ENCODE measurements at regions not wholly inside any gene's neighbourhood (a gene's known extent, or its start where the extent isn't known, plus 50 kb on each side); places are given as distances from the start of the nearest gene placed in this dataset.

GRCh38 chr16:11429823-11430222, 84.6 kb downstream of the RMI2 start:
- no peaks in the 10 kb centered on the region for H3K9me3 ChIP-seq
- TF ChIP-seq POLR2A (IDR thresholded peaks at IDR 0.05) (no peak), POLR2AphosphoS5 (IDR thresholded peaks at IDR 0.05) (no peak), EP300 (IDR thresholded peaks at IDR 0.05) (no peak), CTCF (IDR thresholded peaks at IDR 0.05) (no peak)
- H3K4me1 ChIP-seq = no peaks in the 10 kb centered on the region
- 76% methylated on average over 6 of the region's 6 CpGs for WGBS
- H3K27ac ChIP-seq = no peak overlapping the region
- no peaks in the 10 kb centered on the region for H3K36me3 ChIP-seq
- H3K4me3 ChIP-seq = no peak overlapping the region
- H3K27me3 ChIP-seq = no peaks in the 10 kb centered on the region
- DNase-seq (ENCODE audit: low spot score in 2 of 2) = no peak

GRCh38 chr16:11430601-11431317, 85.5 kb downstream of the RMI2 start:
- Histone ChIP-seq H3K36me3 (no peaks in the 10 kb centered on the region), H3K9me3 (no peaks in the 10 kb centered on the region), H3K27me3 (no peaks in the 10 kb centered on the region), H3K4me1 (no peaks in the 10 kb centered on the region), H3K27ac (no peak overlapping the region), H3K4me3 (no peak overlapping the region)
- DNase-seq (ENCODE audit: low spot score in 2 of 2) = no peak
- 81% methylated on average over 11 of the region's 11 CpGs for WGBS
- TF ChIP-seq POLR2AphosphoS5 (IDR thresholded peaks at IDR 0.05) (no peak), POLR2A (IDR thresholded peaks at IDR 0.05) (no peak)

DNA sequence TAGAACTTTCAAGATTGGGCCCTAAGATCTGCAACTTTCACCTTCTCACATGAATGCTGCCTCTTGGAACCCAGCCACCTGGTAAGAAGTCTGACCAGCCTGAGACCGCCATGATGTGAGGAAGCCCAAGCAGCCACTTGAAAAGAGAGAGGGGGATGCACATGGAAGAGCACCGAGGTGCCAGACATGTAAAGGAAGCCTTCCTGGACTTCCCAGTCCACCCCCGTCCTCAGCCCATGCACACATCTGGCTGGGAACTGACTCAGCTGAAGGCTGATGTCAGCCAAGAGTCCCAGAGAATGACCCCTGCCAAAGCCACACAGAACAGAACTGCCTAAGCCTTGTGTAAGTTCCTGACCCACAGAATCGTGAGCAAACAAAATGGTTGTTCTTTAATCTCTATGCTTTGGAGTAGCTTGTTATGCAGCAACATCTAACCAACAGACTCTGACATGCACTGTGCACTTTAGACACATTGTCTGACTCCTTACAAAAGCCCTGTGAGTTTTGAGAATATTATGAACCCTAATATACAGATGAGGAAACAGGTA, 86.7 kb downstream of the RMI2 start:
- no peak overlapping the region for H3K27ac ChIP-seq
- TF ChIP-seq CTCF (IDR thresholded peaks at IDR 0.05) (no peak), POLR2A (IDR thresholded peaks at IDR 0.05) (no peak), POLR2AphosphoS5 (IDR thresholded peaks at IDR 0.05) (no peak), EP300 (IDR thresholded peaks at IDR 0.05) (no peak)
- no peaks in the 10 kb centered on the region for H3K27me3 ChIP-seq
- no peaks in the 10 kb centered on the region for H3K36me3 ChIP-seq
- no peak for DNase-seq (ENCODE audit: low spot score in 2 of 2)
- no peaks in the 10 kb centered on the region for H3K9me3 ChIP-seq
- 86% methylated on average over 4 of the region's 4 CpGs for WGBS
- H3K4me3 ChIP-seq = no peak overlapping the region
- no peaks in the 10 kb centered on the region for H3K4me1 ChIP-seq

DNA sequence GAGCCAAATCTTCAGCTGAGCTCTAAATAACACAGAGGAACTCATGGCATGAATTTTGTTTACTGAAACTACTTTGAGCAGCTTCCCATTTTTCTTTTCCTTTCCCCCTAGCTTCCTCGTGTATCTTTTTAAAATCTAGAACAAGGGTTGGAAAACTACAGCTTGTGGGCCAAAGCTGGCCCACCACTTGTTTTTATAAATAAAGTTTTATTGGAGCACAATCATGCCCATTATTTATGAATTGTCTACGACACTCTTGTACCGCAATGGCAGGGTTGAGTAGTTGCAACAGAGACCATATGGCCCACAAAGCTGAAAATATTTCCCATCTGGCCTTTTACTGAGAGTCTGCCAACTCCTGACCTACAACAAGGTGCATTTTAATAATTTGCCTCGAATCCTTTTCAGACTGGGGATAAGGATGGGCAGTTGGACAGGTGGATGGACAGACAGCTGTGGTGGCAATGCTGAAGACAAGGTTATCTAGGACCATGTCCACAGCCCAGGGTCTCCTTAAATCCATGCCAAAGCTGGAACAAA, 87.7 kb downstream of the RMI2 start:
- TF ChIP-seq EP300 (IDR thresholded peaks at IDR 0.05) (no peak), POLR2A (IDR thresholded peaks at IDR 0.05) (no peak), CTCF (IDR thresholded peaks at IDR 0.05) (no peak), POLR2AphosphoS5 (IDR thresholded peaks at IDR 0.05) (no peak)
- Histone ChIP-seq H3K4me1 (no peaks in the 10 kb centered on the region), H3K36me3 (no peaks in the 10 kb centered on the region), H3K27me3 (no peaks in the 10 kb centered on the region), H3K27ac (no peak overlapping the region), H3K4me3 (no peak overlapping the region), H3K9me3 (no peaks in the 10 kb centered on the region)
- WGBS = 70% methylated on average over 4 of the region's 4 CpGs
- DNase-seq (ENCODE audit: low spot score in 2 of 2) = no peak

- Histone ChIP-seq H3K27ac (no peak overlapping the region), H3K36me3 (no peaks in the 10 kb centered on the region), H3K4me1 (no peaks in the 10 kb centered on the region), H3K9me3 (peaks cover 9% of the 10 kb centered on the region), H3K4me3 (no peak overlapping the region), H3K27me3 (no peaks in the 10 kb centered on the region)
- WGBS = 85% methylated on average over 5 of the region's 11 CpGs
- TF ChIP-seq EP300 (IDR thresholded peaks at IDR 0.05) (no peak), POLR2A (IDR thresholded peaks at IDR 0.05) (no peak), CTCF (IDR thresholded peaks at IDR 0.05) (no peak), POLR2AphosphoS5 (IDR thresholded peaks at IDR 0.05) (no peak)
- DNase-seq (ENCODE audit: low spot score in 2 of 2) = no peak
Measured at GRCh38 chr16:11435576-11435975, 90.3 kb downstream of the RMI2 start.
